ENCODE measurements at regions not wholly inside any gene's neighbourhood (a gene's known extent, or its start where the extent isn't known, plus 50 kb on each side); places are given as distances from the start of the nearest gene placed in this dataset.

GRCh38 chrX:39796856-39797255, 300.9 kb downstream of the BCOR start:
- TF ChIP-seq KLF16 (IDR thresholded peaks at IDR 0.05) (no peak), NFYB (IDR thresholded peaks at IDR 0.05; ENCODE audit: extremely low read depth, insufficient read length) (no peak), RFX1 (IDR thresholded peaks at IDR 0.05) (no peak), ETV6 (IDR thresholded peaks at IDR 0.05; ENCODE audit: borderline replicate concordance in 1 of 2, low read depth in 2 of 2, low read length in 1 of 2) (no peak), ETV6 (CRISPR knock-in tag; IDR thresholded peaks at IDR 0.05; ENCODE audit: borderline replicate concordance) (no peak), TAF1 (IDR thresholded peaks at IDR 0.05; ENCODE audit: control insufficient read depth, extremely low read depth, insufficient read depth, low read length, severe bottlenecking) (no peak), SIN3A (IDR thresholded peaks at IDR 0.05; ENCODE audit: borderline replicate concordance in 2 of 2, control insufficient read depth in 1 of 2, low read depth in 2 of 2, low read length in 2 of 2) (no peak), NFIC (IDR thresholded peaks at IDR 0.05) (no peak), SNAPC5 (CRISPR knock-in tag; IDR thresholded peaks at IDR 0.05) (no peak), EZH2 (IDR thresholded peaks at IDR 0.05; ENCODE audit: borderline replicate concordance, low read depth, low read length) (no peak), NR0B1 (IDR thresholded peaks at IDR 0.05; ENCODE audit: partially characterized antibody) (no peak), FOXJ2 (tag; IDR thresholded peaks at IDR 0.05) (no peak)
- TF ChIP-seq, protein P1, sequence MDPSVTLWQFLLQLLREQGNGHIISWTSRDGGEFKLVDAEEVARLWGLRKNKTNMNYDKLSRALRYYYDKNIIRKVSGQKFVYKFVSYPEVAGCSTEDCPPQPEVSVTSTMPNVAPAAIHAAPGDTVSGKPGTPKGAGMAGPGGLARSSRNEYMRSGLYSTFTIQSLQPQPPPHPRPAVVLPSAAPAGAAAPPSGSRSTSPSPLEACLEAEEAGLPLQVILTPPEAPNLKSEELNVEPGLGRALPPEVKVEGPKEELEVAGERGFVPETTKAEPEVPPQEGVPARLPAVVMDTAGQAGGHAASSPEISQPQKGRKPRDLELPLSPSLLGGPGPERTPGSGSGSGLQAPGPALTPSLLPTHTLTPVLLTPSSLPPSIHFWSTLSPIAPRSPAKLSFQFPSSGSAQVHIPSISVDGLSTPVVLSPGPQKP (CRISPR knock-in tag; IDR thresholded peaks at IDR 0.05): no peak
